ENCODE measurements at regions not wholly inside any gene's neighbourhood (a gene's known extent, or its start where the extent isn't known, plus 50 kb on each side); places are given as distances from the start of the nearest gene placed in this dataset.

- TF ChIP-seq CTCF (IDR thresholded peaks at IDR 0.05): no peak
- TF ChIP-seq POLR2A (IDR thresholded peaks at IDR 0.05): no peak
Measured at GRCh38 chr10:56646329-56647111, 285.5 kb upstream of the ZWINT start.

Data from stomach (tissue), 4 donors.